ENCODE measurements at regions not wholly inside any gene's neighbourhood (a gene's known extent, or its start where the extent isn't known, plus 50 kb on each side); places are given as distances from the start of the nearest gene placed in this dataset.

- no peak for DNase-seq (ENCODE audit: low spot score)
These were observed 392.9 kb upstream of the WWC1 start for GRCh38 chr5:167898361-167899042.

GRCh38 chr5:167899490-167900070, 391.9 kb upstream of the WWC1 start:
- no peak for DNase-seq (ENCODE audit: low spot score)

GRCh38 chr5:167900340-167900935, 391.0 kb upstream of the WWC1 start:
- no peak for DNase-seq (ENCODE audit: low spot score)

DNA sequence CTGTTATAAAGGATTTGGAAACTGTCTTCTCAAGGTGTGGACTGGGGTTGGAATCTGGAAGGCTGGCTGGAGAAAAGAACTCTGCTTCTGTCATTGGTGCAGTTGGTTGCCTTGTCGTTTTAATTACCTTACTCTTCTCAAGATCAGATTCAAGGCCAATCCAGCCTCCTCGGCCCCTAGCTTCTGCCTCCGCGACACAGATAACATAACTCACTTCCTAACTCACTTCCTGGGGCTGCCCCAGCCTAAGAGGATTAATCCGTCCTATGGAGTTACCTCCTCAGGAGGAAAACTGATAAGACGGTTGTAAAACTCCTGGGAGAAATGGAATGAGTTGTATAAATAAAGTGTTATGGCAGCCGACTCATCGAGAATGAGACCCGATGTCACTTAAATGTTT, 389.1 kb upstream of the WWC1 start:
- DNase-seq (ENCODE audit: low spot score): no peak

DNA sequence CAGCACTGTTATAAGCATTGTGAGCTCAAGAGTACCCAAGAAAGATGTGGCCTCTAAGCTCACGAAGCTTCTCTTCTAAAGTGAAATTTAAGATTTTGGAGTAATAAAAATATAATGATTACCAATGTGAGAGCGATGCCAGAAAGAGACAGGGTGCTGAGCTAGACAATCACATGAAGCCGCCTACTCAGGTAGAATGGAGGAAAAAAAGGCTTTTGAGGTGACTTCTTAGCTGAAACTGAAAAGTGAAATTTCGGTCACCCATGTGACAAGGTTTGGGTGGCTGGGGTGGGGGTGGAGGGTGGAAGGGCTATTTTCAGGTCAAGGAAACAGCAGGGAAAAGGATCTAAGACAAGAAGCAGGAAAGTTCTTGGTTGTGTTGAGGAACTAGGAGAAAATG, 388.2 kb upstream of the WWC1 start:
- DNase-seq (ENCODE audit: low spot score): no peak

DNA sequence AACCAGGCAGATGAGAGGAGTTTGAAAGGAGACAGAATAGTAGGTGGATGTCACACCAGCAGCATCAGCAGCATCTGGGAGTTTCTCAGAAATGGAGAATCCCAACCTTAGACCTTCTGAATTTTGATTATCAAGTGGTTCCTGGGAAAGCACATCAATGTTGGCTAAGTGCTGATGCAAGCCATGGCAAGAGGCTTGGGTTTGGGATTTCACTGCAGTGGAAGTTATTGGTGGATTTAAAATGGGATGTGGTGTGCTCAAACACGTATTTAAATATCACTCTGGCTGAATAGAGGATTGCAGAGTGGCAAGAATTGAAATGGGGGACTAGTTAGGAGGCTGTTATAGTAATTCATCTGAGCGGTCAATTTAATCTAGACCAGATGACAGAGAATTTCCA, 387.8 kb upstream of the WWC1 start:
- DNase-seq (ENCODE audit: low spot score): no peak

DNA sequence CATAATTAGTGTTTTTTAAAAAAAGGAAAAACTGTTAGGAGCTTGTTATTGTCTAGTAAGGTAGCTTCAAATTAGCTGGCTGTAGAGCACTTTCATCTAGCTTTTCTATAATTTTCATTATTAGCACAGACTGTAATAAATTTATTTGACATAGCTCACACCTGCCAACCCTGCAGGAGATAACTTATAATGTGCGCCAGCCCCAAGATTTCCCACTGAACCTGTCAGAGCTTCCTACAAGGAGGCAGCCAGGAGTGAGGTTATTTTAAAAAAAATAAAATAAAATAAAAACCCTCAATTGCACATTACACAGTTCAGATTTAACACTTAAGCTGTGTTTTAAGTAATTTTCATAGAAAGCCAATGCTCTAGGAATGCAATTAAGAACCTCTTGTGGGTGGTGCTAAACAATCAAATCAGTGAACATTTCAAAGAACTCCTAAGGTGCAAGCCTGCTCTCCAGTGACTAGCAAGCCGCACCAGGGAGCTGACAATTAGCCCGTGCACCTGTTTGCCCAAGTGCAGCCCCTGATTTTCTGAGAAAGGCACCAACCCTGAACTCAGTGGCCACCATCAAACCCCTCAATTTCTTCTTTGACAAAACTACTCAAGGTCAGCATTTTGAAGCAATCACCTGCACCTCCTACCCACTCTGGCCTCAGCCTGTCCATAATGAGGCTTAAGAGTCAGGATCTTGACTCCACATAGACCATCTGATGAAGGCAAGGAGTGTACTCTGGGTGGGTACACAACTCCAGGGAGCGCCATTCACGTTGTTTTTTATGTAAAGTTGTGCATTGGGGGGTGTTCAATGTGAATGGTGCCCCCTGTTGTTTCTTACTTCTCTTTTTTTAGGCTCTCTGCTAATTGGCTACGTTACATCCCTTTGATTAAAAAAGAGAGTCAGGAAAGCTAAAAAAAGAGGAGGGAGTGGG, 385.3 kb upstream of the WWC1 start:
- DNase-seq (ENCODE audit: low spot score): no peak

DNA sequence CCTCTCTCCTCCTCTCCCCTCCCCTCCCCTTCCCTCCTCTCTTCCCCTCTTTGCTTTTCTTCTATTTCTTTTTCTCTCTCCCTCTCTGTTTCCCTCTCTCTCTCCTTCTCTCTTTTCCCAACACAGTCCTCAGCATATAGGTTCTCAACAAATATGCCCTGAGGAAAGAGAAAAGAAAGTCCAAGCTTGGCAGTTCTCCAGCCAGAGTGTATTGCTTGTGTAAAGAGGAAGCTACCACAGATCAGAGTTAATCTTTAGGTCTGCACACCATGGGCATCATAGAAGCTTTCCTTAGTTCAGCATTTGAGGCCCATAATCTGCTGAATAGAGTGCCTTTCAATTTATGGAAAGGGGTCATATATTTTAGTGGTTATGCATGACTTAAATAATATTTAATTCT, 382.8 kb upstream of the WWC1 start:
- no peak for DNase-seq (ENCODE audit: low spot score)

DNA sequence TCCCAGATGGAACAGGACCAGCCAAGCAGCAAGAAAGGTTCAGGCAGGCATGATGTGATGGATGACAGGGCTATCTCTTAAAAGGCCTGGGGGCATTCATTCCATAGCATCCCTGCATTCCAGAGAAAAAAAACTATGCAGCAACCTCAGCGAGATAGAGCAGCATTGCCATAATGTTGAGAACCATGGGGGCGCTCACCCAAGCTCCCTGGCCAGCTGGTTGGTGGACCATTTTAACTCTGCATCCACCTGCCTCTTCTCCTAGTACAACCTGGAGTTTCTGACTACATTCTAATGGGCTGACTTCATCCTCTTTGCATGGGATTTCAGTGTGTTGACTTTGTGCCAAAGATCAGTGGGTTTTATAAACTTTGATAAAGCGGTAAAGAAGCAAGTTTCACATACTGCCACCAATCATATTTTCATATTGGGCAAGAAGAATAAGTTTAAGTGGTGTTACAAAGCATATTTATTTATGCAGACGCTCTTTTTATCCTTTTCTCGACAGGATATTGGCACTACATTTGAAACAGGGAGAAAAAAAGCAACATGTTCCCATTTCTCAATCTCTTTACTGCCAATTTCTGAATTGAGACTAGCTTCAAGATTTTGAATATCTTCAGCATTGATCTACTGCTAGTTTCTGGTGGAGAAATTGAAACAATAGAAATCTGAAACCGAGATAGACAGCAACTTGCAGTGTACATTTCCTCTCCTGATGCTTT, 378.3 kb upstream of the WWC1 start:
- DNase-seq (ENCODE audit: low spot score): no peak

- DNase-seq (ENCODE audit: low spot score): no peak
These were observed 376.2 kb upstream of the WWC1 start for GRCh38 chr5:167915237-167915636.

GRCh38 chr5:167916261-167916691, 375.2 kb upstream of the WWC1 start:
- no peak for DNase-seq (ENCODE audit: low spot score)

GRCh38 chr5:167916706-167917105, 374.7 kb upstream of the WWC1 start:
- no peak for DNase-seq (ENCODE audit: low spot score)

- DNase-seq (ENCODE audit: low spot score): no peak
These were observed 373.1 kb upstream of the WWC1 start for GRCh38 chr5:167918184-167918812.

GRCh38 chr5:167918813-167919483, 372.5 kb upstream of the WWC1 start:
- DNase-seq (ENCODE audit: low spot score): no peak

DNA sequence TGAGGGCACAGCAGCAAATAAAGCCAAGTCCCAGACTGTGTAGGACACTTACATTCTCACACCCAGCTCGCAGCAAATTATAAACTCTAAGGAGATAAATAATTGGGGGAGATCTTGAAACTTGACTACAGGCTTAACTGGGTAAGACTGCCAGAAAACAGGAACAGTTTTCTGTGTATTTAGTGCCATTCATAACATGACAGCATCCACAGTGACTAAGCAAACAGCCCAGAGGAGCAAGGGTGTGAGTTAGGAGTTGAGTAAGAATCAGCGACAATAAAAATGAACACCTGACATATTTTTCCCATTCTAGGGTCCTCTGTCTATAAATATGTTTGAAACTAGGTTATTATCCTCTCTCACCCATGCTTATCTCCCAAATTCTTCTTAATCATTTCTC, 370.9 kb upstream of the WWC1 start:
- no peak for DNase-seq (ENCODE audit: low spot score)

DNA sequence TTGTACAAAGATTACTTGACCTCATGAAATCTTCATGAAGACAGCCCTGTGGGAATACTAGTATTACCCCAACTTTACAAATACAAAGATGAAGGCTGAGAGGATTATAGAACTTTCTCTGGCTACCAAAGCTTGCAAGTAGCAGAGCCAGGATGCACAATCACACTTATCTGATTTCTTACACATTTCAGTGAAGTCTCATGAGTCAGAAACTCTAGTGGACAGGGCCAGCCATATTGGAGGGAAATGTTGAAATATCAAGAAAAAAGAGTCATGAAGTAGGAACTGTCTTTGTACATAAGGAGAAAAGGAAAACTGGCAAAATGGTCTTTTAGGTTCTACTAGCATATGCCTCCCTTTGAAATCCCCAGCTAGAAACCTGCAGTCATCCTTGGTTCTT, 369.6 kb upstream of the WWC1 start:
- DNase-seq (ENCODE audit: low spot score): no peak

- no peak for DNase-seq (ENCODE audit: low spot score)
These were observed 368.0 kb upstream of the WWC1 start for GRCh38 chr5:167923396-167923795.

DNA sequence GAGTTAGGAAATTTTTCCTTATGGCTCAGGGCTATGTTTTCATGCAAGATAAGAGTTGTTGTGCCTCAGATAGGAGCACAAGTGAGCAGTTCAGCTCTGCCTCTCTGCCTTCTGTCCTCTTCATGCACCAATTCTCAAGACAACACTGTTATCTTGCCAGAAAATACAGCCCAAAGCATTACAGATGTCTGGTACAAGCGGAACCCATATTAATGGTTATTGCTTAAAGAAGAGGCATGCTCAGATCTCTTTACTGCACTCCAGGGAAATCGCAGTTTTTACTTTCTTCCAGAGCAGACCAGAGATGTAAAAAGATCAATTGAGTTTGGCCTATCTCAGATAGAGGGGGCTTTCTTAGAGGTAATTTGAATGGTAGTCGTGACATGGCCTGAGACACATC, 361.6 kb upstream of the WWC1 start:
- no peak for DNase-seq (ENCODE audit: low spot score)

DNA sequence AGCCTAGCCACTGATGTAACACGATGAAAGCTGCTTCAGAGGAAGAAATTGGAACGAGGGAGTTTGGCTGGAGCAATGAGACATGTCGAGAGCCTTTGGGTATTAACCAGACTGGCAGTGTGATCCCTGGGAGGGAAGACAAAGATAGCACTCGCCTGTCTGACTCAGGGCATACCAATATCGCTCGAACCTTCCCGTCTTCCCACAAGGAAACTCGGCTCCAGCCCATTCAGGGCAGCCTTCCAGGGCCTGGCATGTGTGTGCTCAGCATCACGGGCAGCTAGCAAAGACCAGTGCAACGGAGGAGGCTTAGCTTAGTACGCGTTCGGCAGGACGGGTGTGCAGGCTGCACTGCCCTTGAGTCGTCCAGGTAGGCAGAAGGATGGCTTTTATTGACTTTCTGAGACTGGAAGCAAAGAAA, 356.9 kb upstream of the WWC1 start:
- no peak for DNase-seq (ENCODE audit: low spot score)

- no peak for DNase-seq (ENCODE audit: low spot score)
These were observed 355.4 kb upstream of the WWC1 start for GRCh38 chr5:167936022-167936421.
